ENCODE measurements at regions not wholly inside any gene's neighbourhood (a gene's known extent, or its start where the extent isn't known, plus 50 kb on each side); places are given as distances from the start of the nearest gene placed in this dataset.

DNA sequence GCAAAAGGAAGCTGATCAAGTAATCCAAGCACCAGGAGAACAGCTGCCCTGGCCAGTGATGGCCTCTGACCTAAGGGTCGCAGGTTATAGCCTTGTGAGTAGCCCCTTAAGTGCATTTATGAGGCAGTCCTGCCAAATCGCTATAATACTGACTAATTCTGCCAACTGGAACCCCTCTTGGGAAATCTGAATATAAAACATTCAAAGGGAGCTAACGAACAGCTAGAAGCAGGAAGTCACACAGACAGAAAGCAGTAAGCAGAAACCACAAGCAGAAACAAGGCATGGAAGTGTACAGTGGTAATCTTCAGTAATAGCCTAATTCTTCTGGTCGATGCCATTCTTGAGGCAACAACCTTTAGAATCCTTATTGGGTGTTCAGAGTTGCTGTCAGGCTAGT is 521.3 kb downstream of the METTL4 start:
- no peak overlapping the region for H3K4me3 ChIP-seq (replicated peaks; ENCODE audit: insufficient read depth, low read length)
- H3K27me3 ChIP-seq (ENCODE audit: insufficient read depth, poor library complexity, severe bottlenecking): no peaks in the 10 kb centered on the region
- H3K27ac ChIP-seq (replicated peaks): peak overlapping the region; percentile 65
- TF ChIP-seq SPI1 (IDR thresholded peaks at IDR 0.05; ENCODE audit: borderline replicate concordance, low read depth) (peak; percentile 80), GABPA (IDR thresholded peaks at IDR 0.05; ENCODE audit: low read depth) (no peak)
- TF ChIP-seq, protein P1, sequence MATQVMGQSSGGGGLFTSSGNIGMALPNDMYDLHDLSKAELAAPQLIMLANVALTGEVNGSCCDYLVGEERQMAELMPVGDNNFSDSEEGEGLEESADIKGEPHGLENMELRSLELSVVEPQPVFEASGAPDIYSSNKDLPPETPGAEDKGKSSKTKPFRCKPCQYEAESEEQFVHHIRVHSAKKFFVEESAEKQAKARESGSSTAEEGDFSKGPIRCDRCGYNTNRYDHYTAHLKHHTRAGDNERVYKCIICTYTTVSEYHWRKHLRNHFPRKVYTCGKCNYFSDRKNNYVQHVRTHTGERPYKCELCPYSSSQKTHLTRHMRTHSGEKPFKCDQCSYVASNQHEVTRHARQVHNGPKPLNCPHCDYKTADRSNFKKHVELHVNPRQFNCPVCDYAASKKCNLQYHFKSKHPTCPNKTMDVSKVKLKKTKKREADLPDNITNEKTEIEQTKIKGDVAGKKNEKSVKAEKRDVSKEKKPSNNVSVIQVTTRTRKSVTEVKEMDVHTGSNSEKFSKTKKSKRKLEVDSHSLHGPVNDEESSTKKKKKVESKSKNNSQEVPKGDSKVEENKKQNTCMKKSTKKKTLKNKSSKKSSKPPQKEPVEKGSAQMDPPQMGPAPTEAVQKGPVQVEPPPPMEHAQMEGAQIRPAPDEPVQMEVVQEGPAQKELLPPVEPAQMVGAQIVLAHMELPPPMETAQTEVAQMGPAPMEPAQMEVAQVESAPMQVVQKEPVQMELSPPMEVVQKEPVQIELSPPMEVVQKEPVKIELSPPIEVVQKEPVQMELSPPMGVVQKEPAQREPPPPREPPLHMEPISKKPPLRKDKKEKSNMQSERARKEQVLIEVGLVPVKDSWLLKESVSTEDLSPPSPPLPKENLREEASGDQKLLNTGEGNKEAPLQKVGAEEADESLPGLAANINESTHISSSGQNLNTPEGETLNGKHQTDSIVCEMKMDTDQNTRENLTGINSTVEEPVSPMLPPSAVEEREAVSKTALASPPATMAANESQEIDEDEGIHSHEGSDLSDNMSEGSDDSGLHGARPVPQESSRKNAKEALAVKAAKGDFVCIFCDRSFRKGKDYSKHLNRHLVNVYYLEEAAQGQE (IDR thresholded peaks at IDR 0.05; ENCODE audit: insufficient replicate concordance, low read depth): no peak
- DNase-seq (ENCODE audit: low read depth in 1 of 2, low spot score in 1 of 2): peak in 1 of 2 experiments; percentile 68

DNA sequence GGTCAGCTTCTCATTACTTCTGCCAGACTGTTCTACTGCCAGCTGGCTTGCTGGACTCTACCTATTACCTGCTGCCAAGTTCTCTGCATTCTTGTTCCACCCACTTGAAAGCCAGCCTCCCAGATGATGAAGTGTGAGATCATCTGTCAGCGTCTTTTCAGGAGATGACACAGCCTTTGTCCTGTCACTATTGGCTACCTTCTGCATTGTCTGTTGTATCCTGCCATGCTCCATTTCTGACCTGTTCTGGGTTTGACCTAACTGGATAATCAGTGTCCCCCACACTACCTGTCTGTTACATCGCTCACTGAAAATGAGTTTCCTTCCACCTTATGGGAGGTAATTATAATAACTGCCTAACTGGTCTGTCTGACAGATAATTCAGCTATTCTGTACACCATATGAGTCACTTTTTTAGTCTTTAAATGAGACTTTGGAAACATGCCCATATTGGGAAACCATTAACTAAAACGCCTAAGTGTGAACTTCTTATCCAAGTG is 520.6 kb downstream of the METTL4 start:
- TF ChIP-seq SPI1 (IDR thresholded peaks at IDR 0.05; ENCODE audit: borderline replicate concordance, low read depth) (no peak), GABPA (IDR thresholded peaks at IDR 0.05; ENCODE audit: low read depth) (no peak), POLR2AphosphoS5 (IDR thresholded peaks at IDR 0.05; ENCODE audit: low read depth) (no peak)
- TF ChIP-seq, protein P2, sequence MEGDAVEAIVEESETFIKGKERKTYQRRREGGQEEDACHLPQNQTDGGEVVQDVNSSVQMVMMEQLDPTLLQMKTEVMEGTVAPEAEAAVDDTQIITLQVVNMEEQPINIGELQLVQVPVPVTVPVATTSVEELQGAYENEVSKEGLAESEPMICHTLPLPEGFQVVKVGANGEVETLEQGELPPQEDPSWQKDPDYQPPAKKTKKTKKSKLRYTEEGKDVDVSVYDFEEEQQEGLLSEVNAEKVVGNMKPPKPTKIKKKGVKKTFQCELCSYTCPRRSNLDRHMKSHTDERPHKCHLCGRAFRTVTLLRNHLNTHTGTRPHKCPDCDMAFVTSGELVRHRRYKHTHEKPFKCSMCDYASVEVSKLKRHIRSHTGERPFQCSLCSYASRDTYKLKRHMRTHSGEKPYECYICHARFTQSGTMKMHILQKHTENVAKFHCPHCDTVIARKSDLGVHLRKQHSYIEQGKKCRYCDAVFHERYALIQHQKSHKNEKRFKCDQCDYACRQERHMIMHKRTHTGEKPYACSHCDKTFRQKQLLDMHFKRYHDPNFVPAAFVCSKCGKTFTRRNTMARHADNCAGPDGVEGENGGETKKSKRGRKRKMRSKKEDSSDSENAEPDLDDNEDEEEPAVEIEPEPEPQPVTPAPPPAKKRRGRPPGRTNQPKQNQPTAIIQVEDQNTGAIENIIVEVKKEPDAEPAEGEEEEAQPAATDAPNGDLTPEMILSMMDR (IDR thresholded peaks at IDR 0.05; ENCODE audit: insufficient read depth, low read length): no peak
- TF ChIP-seq, protein P1 (IDR thresholded peaks at IDR 0.05; ENCODE audit: insufficient replicate concordance, low read depth): no peak
- H3K27me3 ChIP-seq (ENCODE audit: insufficient read depth, poor library complexity, severe bottlenecking): no peaks in the 10 kb centered on the region
- H3K27ac ChIP-seq (replicated peaks): peak overlapping the region; percentile 65
- DNase-seq (ENCODE audit: low read depth in 1 of 2, low spot score in 1 of 2): no peak
- H3K4me3 ChIP-seq (replicated peaks; ENCODE audit: insufficient read depth, low read length): no peak overlapping the region

DNA sequence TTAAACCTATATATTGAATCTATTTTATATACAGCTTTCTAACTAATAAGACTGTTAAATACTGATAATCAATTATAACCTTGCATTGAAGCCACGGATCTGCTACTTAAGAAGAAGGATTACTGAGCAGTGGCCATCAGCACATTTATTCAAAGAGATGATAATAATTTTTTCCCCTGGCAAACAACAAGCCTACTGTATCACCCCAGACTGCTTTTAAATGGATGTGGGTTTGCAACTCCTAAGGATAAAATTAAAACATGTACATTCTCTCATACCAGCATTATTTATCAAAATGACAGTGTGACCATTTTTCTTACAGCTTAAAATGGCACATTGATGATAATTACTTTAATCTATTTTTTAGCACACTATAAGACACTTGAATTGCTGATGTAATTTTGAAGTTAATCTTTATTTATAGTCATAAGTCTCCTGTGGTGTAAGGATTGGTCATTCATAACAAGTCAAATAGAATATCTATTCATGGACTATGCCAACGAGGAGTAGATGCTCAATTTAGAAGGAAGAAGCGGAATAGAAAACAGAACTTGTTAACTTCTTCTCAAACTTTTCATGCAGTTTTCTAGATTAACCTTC is 517.7 kb downstream of the METTL4 start:
- no peak overlapping the region for H3K27ac ChIP-seq (replicated peaks)
- no peak overlapping the region for H3K4me3 ChIP-seq (replicated peaks; ENCODE audit: insufficient read depth, low read length)
- H3K27me3 ChIP-seq (ENCODE audit: insufficient read depth, poor library complexity, severe bottlenecking): no peaks in the 10 kb centered on the region
- DNase-seq (ENCODE audit: low read depth in 1 of 2, low spot score in 1 of 2): no peak
- TF ChIP-seq SPI1 (IDR thresholded peaks at IDR 0.05; ENCODE audit: borderline replicate concordance, low read depth) (no peak), GABPA (IDR thresholded peaks at IDR 0.05; ENCODE audit: low read depth) (no peak), POLR2AphosphoS5 (IDR thresholded peaks at IDR 0.05; ENCODE audit: low read depth) (no peak)
- TF ChIP-seq, protein P1 (IDR thresholded peaks at IDR 0.05; ENCODE audit: insufficient replicate concordance, low read depth): no peak
- TF ChIP-seq, protein P2 (IDR thresholded peaks at IDR 0.05; ENCODE audit: insufficient read depth, low read length): no peak

Measured in HL-60 (cell line).